ENCODE measurements at regions not wholly inside any gene's neighbourhood (a gene's known extent, or its start where the extent isn't known, plus 50 kb on each side); places are given as distances from the start of the nearest gene placed in this dataset.

GRCh38 chr7:131623154-131623553 lies 66.7 kb upstream of the PODXL start:
- H3K36me3 ChIP-seq (ENCODE audit: insufficient read depth, low read length): no peaks in the 10 kb centered on the region
- TF ChIP-seq EZH2 (IDR thresholded peaks at IDR 0.05): no peak
- no peak for TF ChIP-seq POLR2AphosphoS5 (IDR thresholded peaks at IDR 0.05; ENCODE audit: borderline replicate concordance, low read depth, low read length)
- no peak for TF ChIP-seq FOXP2 (optimal IDR thresholded peaks at IDR 0.05; ENCODE audit: control extremely low read depth, extremely low read length, insufficient read depth)
- H3K9me3 ChIP-seq (ENCODE audit: low read depth, low read length): no peaks in the 10 kb centered on the region
- no peak overlapping the region for H3K9ac ChIP-seq (ENCODE audit: insufficient read length)
- H3K27ac ChIP-seq: no peak overlapping the region
- DNase-seq (ENCODE audit: low read depth, low spot score): no peak
- no peak overlapping the region for H3K4me3 ChIP-seq

- H3K27ac ChIP-seq: no peak overlapping the region
- no peak for TF ChIP-seq EZH2 (IDR thresholded peaks at IDR 0.05)
- TF ChIP-seq FOXP2 (optimal IDR thresholded peaks at IDR 0.05; ENCODE audit: control extremely low read depth, extremely low read length, insufficient read depth): no peak
- no peak for TF ChIP-seq POLR2AphosphoS5 (IDR thresholded peaks at IDR 0.05; ENCODE audit: borderline replicate concordance, low read depth, low read length)
These were observed 65.2 kb upstream of the PODXL start for GRCh38 chr7:131621652-131622051.

GRCh38 chr7:131620673-131621609 lies 64.5 kb upstream of the PODXL start:
- no peak overlapping the region for H3K4me3 ChIP-seq
- TF ChIP-seq EZH2 (IDR thresholded peaks at IDR 0.05) (no peak), POLR2AphosphoS5 (IDR thresholded peaks at IDR 0.05; ENCODE audit: borderline replicate concordance, low read depth, low read length) (no peak), FOXP2 (optimal IDR thresholded peaks at IDR 0.05; ENCODE audit: control extremely low read depth, extremely low read length, insufficient read depth) (no peak)
- no peak overlapping the region for H3K27ac ChIP-seq

More at GRCh38 chr7:131621652-131622051, 65.2 kb upstream of the PODXL start:
- Histone ChIP-seq H3K4me3 (no peak overlapping the region), H3K9me3 (ENCODE audit: low read depth, low read length) (no peaks in the 10 kb centered on the region), H3K36me3 (ENCODE audit: insufficient read depth, low read length) (no peaks in the 10 kb centered on the region), H3K9ac (ENCODE audit: insufficient read length) (no peak overlapping the region)
- no peak for DNase-seq (ENCODE audit: low read depth, low spot score)

GRCh38 chr7:131619336-131620305 lies 63.2 kb upstream of the PODXL start:
- no peak overlapping the region for H3K27ac ChIP-seq
- H3K9me3 ChIP-seq (ENCODE audit: low read depth, low read length): no peaks in the 10 kb centered on the region
- H3K4me3 ChIP-seq: no peak overlapping the region
- no peaks in the 10 kb centered on the region for H3K36me3 ChIP-seq (ENCODE audit: insufficient read depth, low read length)
- no peak for TF ChIP-seq FOXP2 (optimal IDR thresholded peaks at IDR 0.05; ENCODE audit: control extremely low read depth, extremely low read length, insufficient read depth)
- H3K9ac ChIP-seq (ENCODE audit: insufficient read length): no peak overlapping the region
- DNase-seq (ENCODE audit: low read depth, low spot score): no peak

More at GRCh38 chr7:131620673-131621609, 64.5 kb upstream of the PODXL start:
- Histone ChIP-seq H3K9ac (ENCODE audit: insufficient read length) (no peak overlapping the region), H3K36me3 (ENCODE audit: insufficient read depth, low read length) (no peaks in the 10 kb centered on the region), H3K9me3 (ENCODE audit: low read depth, low read length) (no peaks in the 10 kb centered on the region)
- no peak for DNase-seq (ENCODE audit: low read depth, low spot score)

GRCh38 chr7:131618391-131618790 lies 62.0 kb upstream of the PODXL start:
- no peak for DNase-seq (ENCODE audit: low read depth, low spot score)
- TF ChIP-seq FOXP2 (optimal IDR thresholded peaks at IDR 0.05; ENCODE audit: control extremely low read depth, extremely low read length, insufficient read depth): no peak
- TF ChIP-seq EZH2 (IDR thresholded peaks at IDR 0.05): no peak
- TF ChIP-seq POLR2AphosphoS5 (IDR thresholded peaks at IDR 0.05; ENCODE audit: borderline replicate concordance, low read depth, low read length): no peak
- Histone ChIP-seq H3K4me3 (no peak overlapping the region), H3K9ac (ENCODE audit: insufficient read length) (no peak overlapping the region), H3K36me3 (ENCODE audit: insufficient read depth, low read length) (no peaks in the 10 kb centered on the region), H3K9me3 (ENCODE audit: low read depth, low read length) (no peaks in the 10 kb centered on the region), H3K27ac (no peak overlapping the region)

- Histone ChIP-seq H3K27ac (no peak overlapping the region), H3K4me3 (no peak overlapping the region), H3K36me3 (ENCODE audit: insufficient read depth, low read length) (no peaks in the 10 kb centered on the region), H3K9me3 (ENCODE audit: low read depth, low read length) (no peaks in the 10 kb centered on the region), H3K9ac (ENCODE audit: insufficient read length) (no peak overlapping the region)
- DNase-seq (ENCODE audit: low read depth, low spot score): no peak
- TF ChIP-seq POLR2AphosphoS5 (IDR thresholded peaks at IDR 0.05; ENCODE audit: borderline replicate concordance, low read depth, low read length): no peak
- TF ChIP-seq FOXP2 (optimal IDR thresholded peaks at IDR 0.05; ENCODE audit: control extremely low read depth, extremely low read length, insufficient read depth): no peak
- no peak for TF ChIP-seq EZH2 (IDR thresholded peaks at IDR 0.05)
These were observed 60.2 kb upstream of the PODXL start for GRCh38 chr7:131616487-131617200.

- H3K27ac ChIP-seq: no peak overlapping the region
- no peak overlapping the region for H3K4me3 ChIP-seq
- no peak overlapping the region for H3K9ac ChIP-seq (ENCODE audit: insufficient read length)
- H3K36me3 ChIP-seq (ENCODE audit: insufficient read depth, low read length): no peaks in the 10 kb centered on the region
- TF ChIP-seq EZH2 (IDR thresholded peaks at IDR 0.05) (no peak), FOXP2 (optimal IDR thresholded peaks at IDR 0.05; ENCODE audit: control extremely low read depth, extremely low read length, insufficient read depth) (no peak), POLR2AphosphoS5 (IDR thresholded peaks at IDR 0.05; ENCODE audit: borderline replicate concordance, low read depth, low read length) (no peak)
- no peak for DNase-seq (ENCODE audit: low read depth, low spot score)
- no peaks in the 10 kb centered on the region for H3K9me3 ChIP-seq (ENCODE audit: low read depth, low read length)
These were observed 57.5 kb upstream of the PODXL start for GRCh38 chr7:131613909-131614308.
